HS-27A (cell line): ENCODE measurements at regions not wholly inside any gene's neighbourhood (a gene's known extent, or its start where the extent isn't known, plus 50 kb on each side); places are given as distances from the start of the nearest gene placed in this dataset.

Experiments used
- DNase-seq: peaks from one replicate; pipeline ENCODE4 v3.0.0-alpha.2; 2012; ENCODE audit warnings: low read depth, missing footprints

DNA sequence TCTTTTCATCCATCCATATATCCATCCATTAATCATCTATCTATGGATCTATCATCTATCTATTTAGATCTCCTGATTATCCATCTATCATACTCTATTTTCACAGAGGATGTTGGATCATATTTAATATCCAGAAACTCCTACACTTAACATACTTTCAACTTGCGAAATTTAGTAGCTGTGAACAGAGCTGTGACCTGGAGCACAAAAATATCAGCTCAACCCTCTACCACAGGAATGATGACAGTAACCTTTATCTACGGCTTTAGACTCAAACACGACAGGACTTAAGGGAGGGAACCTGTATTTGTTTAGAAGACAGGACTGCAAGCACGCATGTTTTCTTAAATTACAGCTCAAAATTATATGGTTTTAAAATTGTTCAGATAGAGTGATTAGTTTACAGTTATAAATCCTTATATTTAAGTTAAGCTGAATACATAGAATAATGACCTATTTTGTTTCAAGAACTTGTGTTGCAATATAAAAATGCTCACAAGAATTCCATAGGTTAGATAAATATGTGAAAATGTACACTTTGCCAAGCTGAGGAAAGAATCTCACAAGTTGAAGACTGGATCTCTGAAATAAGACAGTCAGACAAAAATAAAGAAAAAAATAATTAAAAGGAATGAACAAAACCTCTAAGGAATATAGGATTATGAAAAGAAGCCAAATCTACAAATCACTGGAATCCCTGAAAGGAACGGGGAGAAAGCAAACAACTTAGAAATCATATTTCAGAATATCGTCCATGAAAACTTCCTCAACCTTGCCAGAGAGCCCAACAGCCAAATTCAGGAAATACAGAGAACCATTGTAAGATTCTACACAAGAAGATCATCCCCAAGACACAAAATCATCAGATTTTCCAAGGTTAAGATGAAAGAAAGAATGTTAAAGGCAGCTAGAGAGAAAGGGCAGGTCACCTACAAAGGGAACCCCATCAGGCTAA lies 142.0 kb downstream of the COL6A3 start:
- DNase-seq, result no peak
